Neural cell (in vitro differentiated cells): ENCODE measurements at regions not wholly inside any gene's neighbourhood (a gene's known extent, or its start where the extent isn't known, plus 50 kb on each side); places are given as distances from the start of the nearest gene placed in this dataset.

ENCODE experiments used
- EP300 ChIP-seq: fragments of 450-650 bp; conservative IDR thresholded peaks from 2 replicates; pipeline ENCODE4 v1.6.1; 2014; ENCODE audit warnings: antibody characterized with exemption, mild to moderate bottlenecking, moderate library complexity; ENCODE audit not compliant: poor library complexity, severe bottlenecking
- EZH2 ChIP-seq: fragments of 200-600, 300-800 bp; shearing (Covaris generic), sonication (generic); IDR thresholded peaks from 2 replicates; pipeline ENCODE4 v1.6.1; 2014; ENCODE audit warnings: antibody characterized with exemption, low read length, borderline replicate concordance, mild to moderate bottlenecking; ENCODE audit not compliant: insufficient read depth, poor library complexity, severe bottlenecking
- MXI1 ChIP-seq: fragments of 450-650 bp; conservative IDR thresholded peaks from 2 replicates; pipeline ENCODE4 v1.6.1; 2014; ENCODE audit warnings: antibody characterized with exemption, mild to moderate bottlenecking; ENCODE audit not compliant: poor library complexity, severe bottlenecking
- POLR2AphosphoS5 ChIP-seq: IDR thresholded peaks from 2 replicates; pipeline ENCODE4 v1.6.1; 2012
- REST ChIP-seq: IDR thresholded peaks from 2 replicates; pipeline ENCODE4 v1.6.1; 2012; ENCODE audit warnings: borderline replicate concordance
- SMC3 ChIP-seq: fragments of 450-650 bp; conservative IDR thresholded peaks from 2 replicates; pipeline ENCODE4 v1.6.1; 2014; ENCODE audit warnings: antibody characterized with exemption, mild to moderate bottlenecking, moderate library complexity; ENCODE audit not compliant: poor library complexity
- TAF1 ChIP-seq: IDR thresholded peaks from 2 replicates; pipeline ENCODE4 v1.6.1; 2012; ENCODE audit warnings: low read depth
- TF ChIP-seq, protein P1 (sequence below): fragments of 450-650 bp; IDR thresholded peaks from 2 replicates; pipeline ENCODE4 v1.5.1; 2014; ENCODE audit warnings: antibody characterized with exemption, mild to moderate bottlenecking, moderate library complexity; ENCODE audit not compliant: poor library complexity, severe bottlenecking

GRCh38 chrX:124634363-124634762 lies 288.0 kb downstream of the SH2D1A start:
- TF ChIP-seq, protein P1, sequence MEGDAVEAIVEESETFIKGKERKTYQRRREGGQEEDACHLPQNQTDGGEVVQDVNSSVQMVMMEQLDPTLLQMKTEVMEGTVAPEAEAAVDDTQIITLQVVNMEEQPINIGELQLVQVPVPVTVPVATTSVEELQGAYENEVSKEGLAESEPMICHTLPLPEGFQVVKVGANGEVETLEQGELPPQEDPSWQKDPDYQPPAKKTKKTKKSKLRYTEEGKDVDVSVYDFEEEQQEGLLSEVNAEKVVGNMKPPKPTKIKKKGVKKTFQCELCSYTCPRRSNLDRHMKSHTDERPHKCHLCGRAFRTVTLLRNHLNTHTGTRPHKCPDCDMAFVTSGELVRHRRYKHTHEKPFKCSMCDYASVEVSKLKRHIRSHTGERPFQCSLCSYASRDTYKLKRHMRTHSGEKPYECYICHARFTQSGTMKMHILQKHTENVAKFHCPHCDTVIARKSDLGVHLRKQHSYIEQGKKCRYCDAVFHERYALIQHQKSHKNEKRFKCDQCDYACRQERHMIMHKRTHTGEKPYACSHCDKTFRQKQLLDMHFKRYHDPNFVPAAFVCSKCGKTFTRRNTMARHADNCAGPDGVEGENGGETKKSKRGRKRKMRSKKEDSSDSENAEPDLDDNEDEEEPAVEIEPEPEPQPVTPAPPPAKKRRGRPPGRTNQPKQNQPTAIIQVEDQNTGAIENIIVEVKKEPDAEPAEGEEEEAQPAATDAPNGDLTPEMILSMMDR = no peak
- no peak for TF ChIP-seq EZH2
- no peak for TF ChIP-seq MXI1
- TF ChIP-seq REST = no peak
- TF ChIP-seq TAF1 = no peak
- no peak for TF ChIP-seq POLR2AphosphoS5
- no peak for TF ChIP-seq EP300
- no peak for TF ChIP-seq SMC3
